ENCODE measurements at regions not wholly inside any gene's neighbourhood (a gene's known extent, or its start where the extent isn't known, plus 50 kb on each side); places are given as distances from the start of the nearest gene placed in this dataset.

DNA sequence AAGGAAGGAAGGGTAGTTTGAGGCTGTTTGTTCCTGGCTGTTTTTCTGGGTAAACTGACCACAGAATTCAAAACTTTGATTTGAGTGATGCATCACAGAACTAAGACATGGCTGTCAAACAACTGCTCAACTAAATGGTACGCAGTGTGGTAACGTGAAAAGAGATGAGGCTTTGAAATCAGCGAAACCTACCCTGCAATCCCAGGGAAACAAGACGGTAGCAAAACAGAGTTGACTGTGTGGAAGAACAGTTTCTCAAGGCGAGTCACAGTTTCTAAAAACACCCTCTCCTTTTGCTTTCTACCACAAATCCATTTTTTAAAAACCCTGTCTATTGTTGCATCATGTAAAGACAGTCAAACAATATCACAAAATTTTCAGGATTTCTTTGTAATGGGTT lies 156.0 kb upstream of the MAF start:
- Histone ChIP-seq H3K27me3 (replicated peaks; ENCODE audit: insufficient read depth, low read depth, low read length, poor library complexity) (no peaks in the 10 kb centered on the region), H3K9me3 (ENCODE audit: low read depth, low read length, poor library complexity, severe bottlenecking) (no peaks in the 10 kb centered on the region), H3K4me3 (ENCODE audit: low read depth, low read length, poor library complexity, severe bottlenecking) (no peak overlapping the region), H3K27ac (ENCODE audit: low read depth, low read length, poor library complexity, severe bottlenecking) (no peak overlapping the region), H3K4me1 (ENCODE audit: insufficient read depth, low read length, poor library complexity, severe bottlenecking) (no peaks in the 10 kb centered on the region), H3K36me3 (ENCODE audit: insufficient read depth, low read length, poor library complexity, severe bottlenecking) (no peaks in the 10 kb centered on the region)
- no TSS peak for BruUV-seq (replicated peaks)
- ChIA-PET POLR2A (ENCODE audit: low non-redundant PET) (no interaction called here), CTCF (no interaction called here)
- TF ChIP-seq EZH2 (IDR thresholded peaks at IDR 0.05; ENCODE audit: borderline replicate concordance, low read depth, low read length, poor library complexity, severe bottlenecking) (no peak), CTCF (conservative IDR thresholded peaks at IDR 0.05; ENCODE audit: low read depth, low read length) (no peak)
- DNase-seq (ENCODE audit: low spot score) = no peak
- intact Hi-C loops (cut with micrococcal nuclease; ENCODE audit: unreplicated experiment) = no loop called here

DNA sequence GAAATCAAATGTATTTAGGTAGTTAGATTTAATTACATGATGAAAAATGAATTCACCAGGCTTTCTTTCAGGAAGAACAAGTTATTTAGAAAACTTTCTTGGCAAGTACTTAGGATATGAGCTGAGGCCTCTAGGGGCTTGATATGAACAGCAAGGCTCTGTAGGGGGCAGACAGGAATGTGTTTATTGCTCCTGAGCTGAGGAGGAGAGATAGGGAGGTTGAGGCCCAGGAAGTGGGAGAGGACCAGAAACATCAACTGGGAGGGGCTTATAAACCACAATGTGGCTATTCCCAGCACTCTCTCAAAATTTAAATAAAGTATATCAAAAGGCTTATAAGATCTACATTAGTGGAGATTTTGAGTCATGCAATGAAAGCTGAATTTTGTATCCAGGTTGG lies 154.0 kb upstream of the MAF start:
- no peak overlapping the region for H3K27ac ChIP-seq (ENCODE audit: low read depth, low read length, poor library complexity, severe bottlenecking)
- TF ChIP-seq CTCF (conservative IDR thresholded peaks at IDR 0.05; ENCODE audit: low read depth, low read length) (no peak), EZH2 (IDR thresholded peaks at IDR 0.05; ENCODE audit: borderline replicate concordance, low read depth, low read length, poor library complexity, severe bottlenecking) (no peak)
- intact Hi-C loops (cut with micrococcal nuclease; ENCODE audit: unreplicated experiment) = no loop called here
- no peaks in the 10 kb centered on the region for H3K4me1 ChIP-seq (ENCODE audit: insufficient read depth, low read length, poor library complexity, severe bottlenecking)
- H3K27me3 ChIP-seq (replicated peaks; ENCODE audit: insufficient read depth, low read depth, low read length, poor library complexity) = no peaks in the 10 kb centered on the region
- no peaks in the 10 kb centered on the region for H3K36me3 ChIP-seq (ENCODE audit: insufficient read depth, low read length, poor library complexity, severe bottlenecking)
- no peak overlapping the region for H3K4me3 ChIP-seq (ENCODE audit: low read depth, low read length, poor library complexity, severe bottlenecking)
- POLR2A ChIA-PET (ENCODE audit: low non-redundant PET) = no interaction called here
- DNase-seq (ENCODE audit: low spot score) = peak; percentile 2
- BruUV-seq (replicated peaks) = no TSS peak
- no peaks in the 10 kb centered on the region for H3K9me3 ChIP-seq (ENCODE audit: low read depth, low read length, poor library complexity, severe bottlenecking)
- CTCF ChIA-PET = no interaction called here

DNA sequence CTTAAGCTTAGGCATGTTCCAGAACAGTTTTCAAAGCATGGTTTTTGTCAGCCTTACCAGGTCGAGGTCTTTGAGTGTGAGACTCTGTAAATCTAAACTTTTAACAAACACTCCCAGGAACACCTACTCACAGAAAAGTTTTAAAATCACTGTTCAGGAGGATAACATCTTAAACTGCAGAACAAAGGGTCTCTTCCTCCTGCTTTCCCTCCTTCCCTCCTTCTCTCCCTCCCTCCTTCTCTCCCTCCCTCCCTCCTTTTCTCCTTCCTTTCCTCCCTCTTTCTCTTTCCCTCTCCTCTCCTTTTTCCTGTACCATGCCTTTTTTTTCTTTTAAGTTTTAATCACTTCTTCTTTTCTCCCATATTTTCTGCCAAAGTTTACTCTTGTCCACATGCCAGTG lies 153.5 kb upstream of the MAF start:
- no peaks in the 10 kb centered on the region for H3K27me3 ChIP-seq (replicated peaks; ENCODE audit: insufficient read depth, low read depth, low read length, poor library complexity)
- no peaks in the 10 kb centered on the region for H3K4me1 ChIP-seq (ENCODE audit: insufficient read depth, low read length, poor library complexity, severe bottlenecking)
- no peaks in the 10 kb centered on the region for H3K9me3 ChIP-seq (ENCODE audit: low read depth, low read length, poor library complexity, severe bottlenecking)
- BruUV-seq (replicated peaks) = no TSS peak
- no peak overlapping the region for H3K4me3 ChIP-seq (ENCODE audit: low read depth, low read length, poor library complexity, severe bottlenecking)
- CTCF ChIA-PET = no interaction called here
- POLR2A ChIA-PET (ENCODE audit: low non-redundant PET) = no interaction called here
- H3K27ac ChIP-seq (ENCODE audit: low read depth, low read length, poor library complexity, severe bottlenecking) = no peak overlapping the region
- TF ChIP-seq CTCF (conservative IDR thresholded peaks at IDR 0.05; ENCODE audit: low read depth, low read length) = no peak
- no peak for TF ChIP-seq EZH2 (IDR thresholded peaks at IDR 0.05; ENCODE audit: borderline replicate concordance, low read depth, low read length, poor library complexity, severe bottlenecking)
- H3K36me3 ChIP-seq (ENCODE audit: insufficient read depth, low read length, poor library complexity, severe bottlenecking) = no peaks in the 10 kb centered on the region
- no peak for DNase-seq (ENCODE audit: low spot score)
- intact Hi-C loops (cut with micrococcal nuclease; ENCODE audit: unreplicated experiment) = no loop called here
